B cell (primary cell): ENCODE measurements at regions not wholly inside any gene's neighbourhood (a gene's known extent, or its start where the extent isn't known, plus 50 kb on each side); places are given as distances from the start of the nearest gene placed in this dataset.

Experiments used
- ATAC-seq: fragments of 200-7000 bp; cut with Tn5 transposase; one replicate; pipeline ENCODE4 v1.10.0; 2021; ENCODE audit warnings: low read depth, mild to moderate bottlenecking, moderate number of reproducible peaks, moderate library complexity
- CTCF ChIA-PET: fragments of 350-600 bp; sonication (Branson Sonifier 250); formaldehyde crosslinking; loops from one replicate; lab custom pipeline; 2021; ENCODE audit warnings: antibody characterized with exemption, inconsistent platforms; lab: Charles Lee
- POLR2A ChIA-PET: fragments of 350-600 bp; sonication (Branson Sonifier 250); formaldehyde crosslinking; loops from one replicate; lab custom pipeline; 2021; ENCODE audit warnings: antibody characterized with exemption; lab: Charles Lee
- DNase-seq: peaks from one replicate; pipeline ENCODE4 v3.0.0; 2013
- H2AFZ ChIP-seq: 2 replicates; pipeline ENCODE4 v1.6.1; 2012; ENCODE audit warnings: mild to moderate bottlenecking, low read depth, low read length; ENCODE audit not compliant: insufficient read depth, poor library complexity, severe bottlenecking
- H3K27ac ChIP-seq, 2 donors: 1 replicate in 1 of 2; 2 replicates in 1 of 2; pipeline ENCODE4 v1.5.1; 2012 to 2013; ENCODE audit warnings: low read length in 2 of 2, mild to moderate bottlenecking in 2 of 2, moderate library complexity in 1 of 2
- H3K27me3 ChIP-seq, 4 experiments: fragments of 200-600 bp in 1 of 4; sonication (generic) in 1 of 4; replicated peaks in 1 of 4; 1 replicate in 2 of 4; 2 replicates in 2 of 4; pipeline versions ENCODE4 v1.6.1 to v1.7.0; 2013 to 2016; ENCODE audit warnings: low read length in 3 of 4, mild to moderate bottlenecking in 2 of 4, mixed read lengths in 1 of 4, moderate library complexity in 1 of 4; ENCODE audit not compliant: insufficient read depth in 4 of 4, control insufficient read depth in 3 of 4; ENCODE audit errors: control extremely low read depth in 1 of 4
- H3K36me3 ChIP-seq, 2 experiments: replicated peaks in 1 of 2; 1 replicate in 1 of 2; 2 replicates in 1 of 2; pipeline versions ENCODE4 v1.6.1 to v1.7.1; 2013; ENCODE audit warnings: low read length in 1 of 2; ENCODE audit not compliant: insufficient read depth in 2 of 2, control insufficient read depth in 1 of 2; ENCODE audit errors: control extremely low read depth in 1 of 2, extremely low read depth in 1 of 2
- H3K4me1 ChIP-seq, 2 donors: fragments of 200-600 bp in 1 of 2; sonication (generic) in 1 of 2; 1 replicate in 1 of 2; 2 replicates in 1 of 2; pipeline versions ENCODE4 v1.5.1 to v1.6.1; 2013 to 2017; ENCODE audit warnings: low read length in 2 of 2; ENCODE audit not compliant: control insufficient read depth in 2 of 2, insufficient read depth in 2 of 2
- H3K4me2 ChIP-seq: replicated peaks from 2 replicates; pipeline ENCODE3; 2012; ENCODE audit warnings: mild to moderate bottlenecking, low read depth, low read length; ENCODE audit not compliant: poor library complexity, severe bottlenecking
- H3K4me3 ChIP-seq, 5 experiments: fragments of 200-600 bp in 1 of 5; sonication (generic) in 1 of 5; 1 replicate in 3 of 5; 2 replicates in 2 of 5; pipeline versions ENCODE4 v1.5.1 to v1.7.0; 2011 to 2016; ENCODE audit warnings: low read length in 4 of 5, mild to moderate bottlenecking in 4 of 5, low read depth in 2 of 5, control low read depth in 1 of 5, moderate library complexity in 1 of 5; ENCODE audit not compliant: insufficient read depth in 1 of 5; ENCODE audit errors: control extremely low read depth in 1 of 5, extremely low read depth in 1 of 5
- H3K79me2 ChIP-seq: fragments of 200-600 bp; sonication (generic); one replicate; pipeline ENCODE4 v1.6.0; 2016; ENCODE audit warnings: low read length; ENCODE audit not compliant: control insufficient read depth, insufficient read depth
- H3K9ac ChIP-seq: fragments of 200-600 bp; sonication (generic); 2 replicates; pipeline ENCODE4 v1.6.1; 2017; ENCODE audit warnings: mild to moderate bottlenecking, low read length, moderate library complexity
- H3K9me3 ChIP-seq, 3 donors: one replicate each; pipeline versions ENCODE4 v1.6.1 to v1.7.1; 2013; ENCODE audit warnings: low read length in 2 of 3; ENCODE audit not compliant: control insufficient read depth in 2 of 3, insufficient read depth in 1 of 3; ENCODE audit errors: control extremely low read depth in 1 of 3
- H4K20me1 ChIP-seq: 2 replicates; pipeline ENCODE4 v1.6.0; 2012; ENCODE audit warnings: mild to moderate bottlenecking, low read length; ENCODE audit not compliant: insufficient read depth, control insufficient read depth, poor library complexity, severe bottlenecking
- H3K27ac Mint-ChIP-seq: one replicate; pipeline ENCODE4 v1.8.0; 2021; ENCODE audit warnings: mixed read lengths
- H3K27me3 Mint-ChIP-seq: one replicate; pipeline ENCODE4 v1.8.0; 2021; ENCODE audit warnings: mixed read lengths
- H3K4me1 Mint-ChIP-seq: one replicate; pipeline ENCODE4 v1.8.0; 2021; ENCODE audit warnings: mixed read lengths
- H3K4me3 Mint-ChIP-seq: one replicate; pipeline ENCODE4 v1.8.0; 2021; ENCODE audit warnings: mixed read lengths
- H3K9me3 Mint-ChIP-seq: one replicate; pipeline ENCODE4 v1.8.0; 2022; ENCODE audit warnings: mixed read lengths; ENCODE audit not compliant: insufficient read depth
- CTCF ChIP-seq: fragments of 200-600 bp; IDR thresholded peaks from one replicate; pipeline ENCODE4 v1.8.0; 2022; ENCODE audit warnings: antibody characterized with exemption, mild to moderate bottlenecking
- EZH2 ChIP-seq: IDR thresholded peaks from 2 replicates; pipeline ENCODE4 v1.6.1; 2012; ENCODE audit warnings: borderline replicate concordance, low read depth, mild to moderate bottlenecking, moderate library complexity, low read length; ENCODE audit not compliant: insufficient read depth, poor library complexity, severe bottlenecking
- WGBS: methylation state at CpG from one replicate; pipeline ENCODE4 v1.1.5; 2013; ENCODE audit warnings: missing lambda C conversion rate; ENCODE audit not compliant: insufficient coverage; 5-methylcytosine and 5-hydroxymethylcytosine counted together
- intact Hi-C: fragments of 100-400 bp; cut with micrococcal nuclease; formaldehyde crosslinking; loops from one replicate; pipeline ENCODE4 v1.10.0; 2022

DNA sequence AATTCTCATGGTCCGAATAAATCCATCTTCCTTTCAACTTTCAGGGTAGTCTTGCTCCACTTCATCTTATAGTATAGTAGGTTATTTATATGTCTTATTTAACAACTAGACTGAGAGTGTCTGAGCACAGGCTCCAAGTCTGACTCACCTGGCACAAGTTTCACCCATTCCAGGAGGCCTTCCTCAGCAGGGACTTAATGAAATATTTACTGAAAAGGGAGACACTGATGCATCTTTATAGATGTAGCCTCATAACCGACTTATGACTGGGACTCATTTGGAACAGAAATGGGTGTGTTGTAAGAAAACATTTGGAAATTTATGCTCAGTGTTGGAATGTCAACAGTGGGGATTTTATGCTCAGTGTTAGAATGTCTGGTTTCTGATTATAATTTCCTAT, 59.9 kb downstream of the CH25H start:
- TF ChIP-seq EZH2 (no peak), CTCF (no peak)
- Histone ChIP-seq H3K27ac (no peak overlapping the region), H2AFZ (no peak overlapping the region), H3K4me2 (no peak overlapping the region), H3K36me3 (no peaks in the 10 kb centered on the region), H4K20me1 (no peaks in the 10 kb centered on the region), H3K27me3 (peaks cover 0 to 12% (median 1%) of the 10 kb centered on the region in 4 experiments), H3K9me3 (peaks cover 0 to 3% (median 0%) of the 10 kb centered on the region in 3 donors), H3K79me2 (no peaks in the 10 kb centered on the region), H3K4me1 (no peaks in the 10 kb centered on the region), H3K4me3 (no peak overlapping the region), H3K9ac (no peak overlapping the region)
- Mint-ChIP-seq H3K27ac (no peak overlapping the region), H3K27me3 (peaks cover 7% of the 10 kb centered on the region), H3K4me3 (no peak overlapping the region), H3K4me1 (no peaks in the 10 kb centered on the region), H3K9me3 (peaks cover 4% of the 10 kb centered on the region)
- DNase-seq, result no peak
- no CpG with 5 or more reads among the region's 2 CpGs for WGBS
- ATAC-seq, result no peak
- CTCF ChIA-PET, result no interaction called here
- POLR2A ChIA-PET, result no interaction called here
- intact Hi-C loops, result no loop called here

GRCh38 chr10:89144836-89145235, 62.3 kb downstream of the CH25H start:
- no peak overlapping the region for H2AFZ ChIP-seq
- ATAC-seq, result no peak
- peaks cover 0 to 4% (median 0%) of the 10 kb centered on the region in 4 experiments for H3K27me3 ChIP-seq
- TF ChIP-seq EZH2 (no peak), CTCF (no peak)
- no peak overlapping the region for H3K4me3 Mint-ChIP-seq
- H3K36me3 ChIP-seq, result no peaks in the 10 kb centered on the region
- H3K9me3 Mint-ChIP-seq, result peaks cover 4% of the 10 kb centered on the region
- H3K4me1 Mint-ChIP-seq, result no peaks in the 10 kb centered on the region
- peaks cover 0 to 3% (median 0%) of the 10 kb centered on the region in 3 donors for H3K9me3 ChIP-seq
- H4K20me1 ChIP-seq, result no peaks in the 10 kb centered on the region
- ChIA-PET POLR2A (no interaction called here), CTCF (no interaction called here)
- H3K27ac Mint-ChIP-seq, result no peak overlapping the region
- H3K27me3 Mint-ChIP-seq, result peaks cover 4% of the 10 kb centered on the region
- H3K27ac ChIP-seq, result no peak overlapping the region
- H3K4me2 ChIP-seq, result no peak overlapping the region
- no peak overlapping the region for H3K9ac ChIP-seq
- no peaks in the 10 kb centered on the region for H3K4me1 ChIP-seq
- intact Hi-C loops, result no loop called here
- no peak for DNase-seq
- no CpG with 5 or more reads among the region's 4 CpGs for WGBS
- no peak overlapping the region for H3K4me3 ChIP-seq
- H3K79me2 ChIP-seq, result no peaks in the 10 kb centered on the region
